Adrenal gland (tissue), 9 donors: ENCODE measurements at regions not wholly inside any gene's neighbourhood (a gene's known extent, or its start where the extent isn't known, plus 50 kb on each side); places are given as distances from the start of the nearest gene placed in this dataset.
A peak's percentile ranks its signal among the peaks of the same experiment; 100 is the strongest.

ENCODE experiments used
- DNase-seq, 7 donors: peaks; one replicate each; pipeline ENCODE4 v3.0.0-alpha.2; 2019 to 2020
- H3K27ac ChIP-seq, 5 donors: fragments of 200-600 bp; sonication (generic) in 4 of 5; 1 replicate in 3 of 5; 2 replicates in 2 of 5; pipeline versions ENCODE4 v1.5.1 to v1.8.0; 2016 to 2020; ENCODE audit warnings: mild to moderate bottlenecking in 1 of 5
- H3K27me3 ChIP-seq: fragments of 200-600 bp; 2 replicates; pipeline ENCODE4 v1.8.0; 2021
- H3K36me3 ChIP-seq, 2 donors: fragments of 200-600 bp; replicated peaks in 1 of 2; 1 replicate in 1 of 2; 2 replicates in 1 of 2; pipeline versions ENCODE4 v1.5.1 to v1.8.0; 2018 to 2022
- H3K4me1 ChIP-seq, 2 donors: fragments of 200-600 bp; replicated peaks in 1 of 2; 1 replicate in 1 of 2; 2 replicates in 1 of 2; pipeline versions ENCODE4 v1.5.1 to v1.8.0; 2018 to 2021
- H3K4me3 ChIP-seq, 4 donors: fragments of 200-600 bp; sonication (generic) in 3 of 4; one replicate each; pipeline ENCODE4 v1.5.1; 2016 to 2018
- H3K9me3 ChIP-seq, 3 donors: fragments of 200-600 bp; sonication (generic) in 1 of 3; replicated peaks in 1 of 3; 1 replicate in 2 of 3; 2 replicates in 1 of 3; pipeline versions ENCODE4 v1.5.1 to v1.8.0; 2016 to 2021
- CTCF ChIP-seq, 6 experiments: fragments of 450-650 bp in 4 of 6; fragments of 200-600 bp in 2 of 6; sonication (generic) in 1 of 6; IDR thresholded peaks; 1 replicate in 5 of 6; 2 replicates in 1 of 6; pipeline versions ENCODE4 v1.5.1 to v1.8.0; 2016 to 2021; ENCODE audit warnings: antibody characterized with exemption in 6 of 6, mild to moderate bottlenecking in 2 of 6, moderate library complexity in 1 of 6
- POLR2A ChIP-seq, 2 donors: fragments of 450-650 bp; IDR thresholded peaks; one replicate each; pipeline ENCODE4 v1.6.1; 2017; ENCODE audit warnings: antibody characterized with exemption in 2 of 2, mild to moderate bottlenecking in 2 of 2, moderate library complexity in 1 of 2
- WGBS, 4 donors: extraction: QIAGEN DNeasy Blood & Tissue Kit in 2 of 4; methylation state at CpG; one replicate each; pipeline versions ENCODE4 v1.1.5 to v1.1.7; 2013 to 2017; 5-methylcytosine and 5-hydroxymethylcytosine counted together
- intact Hi-C, 2 donors: fragments of 100-400 bp; cut with DNase I; formaldehyde crosslinking; loops; one replicate each; pipeline versions ENCODE4 v1.14.1 to v1.15.0; 2022 to 2023
- donor health status: healthy with polysubstance abuse.
- donor health status: Bipolar disorder and iron deficiency.
- donor health status: DM: yes; HTN: yes; CAD: no.
- donor health status: DM: no; HTN: no; CAD: no.
- donor health status: DM: no; HTN: no; CAD: no.

GRCh38 chr3:124492824-124493223, 237.4 kb upstream of the UMPS start:
- Histone ChIP-seq H3K9me3 (no peaks in the 10 kb centered on the region), H3K4me3 (no peak overlapping the region), H3K36me3 (no peaks in the 10 kb centered on the region), H3K27me3 (no peaks in the 10 kb centered on the region), H3K27ac (no peak overlapping the region), H3K4me1 (peaks cover 0 to 8% of the 10 kb centered on the region in 2 donors)
- peak; percentile 55 to 81 (median 68) for DNase-seq
- TF ChIP-seq CTCF (IDR thresholded peaks at IDR 0.05) (peak; percentile 34 to 64 (median 54)), POLR2A (IDR thresholded peaks at IDR 0.05) (no peak)
- WGBS, 4 donors: 77 to 88% (median 83%) methylated on average over 4 of the region's 4 CpGs
- intact Hi-C loops: loop anchor here (2.0 to 10.0 kb wide), 2 partner anchors 58 to 62 kb away; no protein-coding TSS in a partner anchor

GRCh38 chr3:124496061-124496460, 234.2 kb upstream of the UMPS start:
- Histone ChIP-seq H3K4me1 (peaks cover 0 to 8% of the 10 kb centered on the region in 2 donors), H3K27me3 (no peaks in the 10 kb centered on the region), H3K4me3 (no peak overlapping the region), H3K27ac (peak overlapping the region in 2 of 5 donors; percentile 23 to 31), H3K36me3 (no peaks in the 10 kb centered on the region), H3K9me3 (no peaks in the 10 kb centered on the region)
- TF ChIP-seq POLR2A (IDR thresholded peaks at IDR 0.05): no peak
- no peak for TF ChIP-seq CTCF (IDR thresholded peaks at IDR 0.05)
- intact Hi-C loops: loop anchor here in 1 of 2 donors (10.0 kb wide), 1 partner anchor 59 kb away; no protein-coding TSS in a partner anchor
- DNase-seq: no peak
- 59 to 85% (median 69%) methylated on average over 2 of the region's 2 CpGs for WGBS, 4 donors

GRCh38 chr3:124497487-124497886, 232.8 kb upstream of the UMPS start:
- Histone ChIP-seq H3K4me1 (peaks cover 0 to 8% of the 10 kb centered on the region in 2 donors), H3K36me3 (no peaks in the 10 kb centered on the region), H3K27me3 (no peaks in the 10 kb centered on the region), H3K4me3 (no peak overlapping the region), H3K9me3 (no peaks in the 10 kb centered on the region), H3K27ac (peak overlapping the region in 2 of 5 donors; percentile 23 to 34)
- intact Hi-C loops: loop anchor here in 1 of 2 donors (10.0 kb wide), 1 partner anchor 57 kb away; no protein-coding TSS in a partner anchor
- no peak for TF ChIP-seq POLR2A (IDR thresholded peaks at IDR 0.05)
- TF ChIP-seq CTCF (IDR thresholded peaks at IDR 0.05): no peak
- 52 to 63% (median 54%) methylated on average over 1 of the region's 1 CpG for WGBS, 4 donors
- DNase-seq: no peak

- peaks cover 0 to 11% of the 10 kb centered on the region in 2 donors for H3K4me1 ChIP-seq
- no peak for TF ChIP-seq CTCF (IDR thresholded peaks at IDR 0.05)
- 92 to 97% (median 95%) methylated on average over 4 of the region's 4 CpGs for WGBS, 4 donors
- no peak overlapping the region for H3K27ac ChIP-seq
- intact Hi-C loops: loop anchor here in 1 of 2 donors (10.0 kb wide), 1 partner anchor 56 kb away; no protein-coding TSS in a partner anchor
- H3K9me3 ChIP-seq: no peaks in the 10 kb centered on the region
- H3K4me3 ChIP-seq: no peak overlapping the region
- no peaks in the 10 kb centered on the region for H3K27me3 ChIP-seq
- no peaks in the 10 kb centered on the region for H3K36me3 ChIP-seq
- no peak for DNase-seq
Measured at GRCh38 chr3:124498891-124499290, 231.4 kb upstream of the UMPS start.
